Osteocyte (in vitro differentiated cells): ENCODE measurements at regions not wholly inside any gene's neighbourhood (a gene's known extent, or its start where the extent isn't known, plus 50 kb on each side); places are given as distances from the start of the nearest gene placed in this dataset.

Source experiments
- DNase-seq: peaks from one replicate; pipeline ENCODE4 v3.0.0; 2021; ENCODE audit warnings: mixed read lengths; ENCODE audit not compliant: unreplicated experiment; ENCODE audit errors: extremely low spot score
- H3K27ac Mint-ChIP-seq: one replicate; pipeline ENCODE4 v1.8.0; 2021; ENCODE audit warnings: mild to moderate bottlenecking, mixed read lengths; ENCODE audit not compliant: unreplicated experiment
- H3K27me3 Mint-ChIP-seq: one replicate; pipeline ENCODE4 v1.8.0; 2021; ENCODE audit warnings: mixed read lengths; ENCODE audit not compliant: unreplicated experiment
- H3K36me3 Mint-ChIP-seq: one replicate; pipeline ENCODE4 v1.8.0; 2021; ENCODE audit warnings: mixed read lengths; ENCODE audit not compliant: unreplicated experiment
- H3K4me1 Mint-ChIP-seq: one replicate; pipeline ENCODE4 v1.8.0; 2021; ENCODE audit warnings: mixed read lengths; ENCODE audit not compliant: unreplicated experiment
- H3K4me3 Mint-ChIP-seq: one replicate; pipeline ENCODE4 v1.8.0; 2021; ENCODE audit warnings: mild to moderate bottlenecking, moderate library complexity, mixed read lengths; ENCODE audit not compliant: unreplicated experiment
- H3K9me3 Mint-ChIP-seq: one replicate; pipeline ENCODE4 v1.8.0; 2021; ENCODE audit warnings: mixed read lengths; ENCODE audit not compliant: unreplicated experiment
- TF ChIP-seq, protein P1 (sequence below): fragments of 200-600 bp; sonication (generic); IDR thresholded peaks from 2 replicates; pipeline ENCODE4 v1.5.0; 2021; ENCODE audit warnings: antibody characterized with exemption, mild to moderate bottlenecking, moderate library complexity

DNA sequence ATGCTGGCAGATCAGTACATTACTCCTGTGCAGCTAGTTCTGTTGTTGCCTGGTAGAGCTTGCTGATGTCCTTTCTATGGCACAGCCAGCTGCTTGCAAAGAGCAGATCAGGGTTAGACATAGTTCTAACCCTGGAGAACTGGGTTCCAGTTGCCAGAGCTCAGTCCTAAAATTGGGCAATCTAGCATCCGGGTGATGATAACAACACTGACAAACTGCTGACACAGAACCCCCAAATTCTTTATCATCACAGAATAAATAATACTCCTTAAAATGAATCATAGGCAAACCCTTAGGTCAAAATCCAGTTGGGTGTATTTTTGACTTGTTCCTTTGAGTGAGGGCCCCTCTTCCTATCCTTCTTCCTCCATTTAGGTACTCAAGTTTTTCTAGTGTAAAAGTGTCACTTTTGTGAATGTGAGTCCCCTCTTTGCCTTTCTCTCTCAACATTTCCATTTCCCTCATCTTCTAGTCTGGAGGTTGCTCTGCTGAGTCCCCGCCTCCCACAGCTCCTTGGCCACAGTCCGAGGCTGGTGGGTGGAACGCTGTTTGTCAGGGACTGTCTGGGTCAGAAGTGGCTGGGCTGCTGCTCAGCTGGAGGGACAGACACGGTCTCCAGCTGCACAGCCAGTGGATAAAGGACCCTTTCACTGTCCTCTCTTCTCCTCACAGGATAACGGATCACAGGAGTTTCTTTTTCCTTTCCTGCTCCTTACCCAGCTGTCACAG, 93.6 kb upstream of the RASGEF1B start:
- DNase-seq: no peak
- TF ChIP-seq, protein P1, sequence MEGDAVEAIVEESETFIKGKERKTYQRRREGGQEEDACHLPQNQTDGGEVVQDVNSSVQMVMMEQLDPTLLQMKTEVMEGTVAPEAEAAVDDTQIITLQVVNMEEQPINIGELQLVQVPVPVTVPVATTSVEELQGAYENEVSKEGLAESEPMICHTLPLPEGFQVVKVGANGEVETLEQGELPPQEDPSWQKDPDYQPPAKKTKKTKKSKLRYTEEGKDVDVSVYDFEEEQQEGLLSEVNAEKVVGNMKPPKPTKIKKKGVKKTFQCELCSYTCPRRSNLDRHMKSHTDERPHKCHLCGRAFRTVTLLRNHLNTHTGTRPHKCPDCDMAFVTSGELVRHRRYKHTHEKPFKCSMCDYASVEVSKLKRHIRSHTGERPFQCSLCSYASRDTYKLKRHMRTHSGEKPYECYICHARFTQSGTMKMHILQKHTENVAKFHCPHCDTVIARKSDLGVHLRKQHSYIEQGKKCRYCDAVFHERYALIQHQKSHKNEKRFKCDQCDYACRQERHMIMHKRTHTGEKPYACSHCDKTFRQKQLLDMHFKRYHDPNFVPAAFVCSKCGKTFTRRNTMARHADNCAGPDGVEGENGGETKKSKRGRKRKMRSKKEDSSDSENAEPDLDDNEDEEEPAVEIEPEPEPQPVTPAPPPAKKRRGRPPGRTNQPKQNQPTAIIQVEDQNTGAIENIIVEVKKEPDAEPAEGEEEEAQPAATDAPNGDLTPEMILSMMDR: no peak
- H3K4me3 Mint-ChIP-seq: no peak overlapping the region
- H3K36me3 Mint-ChIP-seq: no peaks in the 10 kb centered on the region
- peaks cover 6% of the 10 kb centered on the region for H3K4me1 Mint-ChIP-seq
- no peak overlapping the region for H3K27ac Mint-ChIP-seq
- no peaks in the 10 kb centered on the region for H3K9me3 Mint-ChIP-seq
- peaks cover 7% of the 10 kb centered on the region for H3K27me3 Mint-ChIP-seq

DNA sequence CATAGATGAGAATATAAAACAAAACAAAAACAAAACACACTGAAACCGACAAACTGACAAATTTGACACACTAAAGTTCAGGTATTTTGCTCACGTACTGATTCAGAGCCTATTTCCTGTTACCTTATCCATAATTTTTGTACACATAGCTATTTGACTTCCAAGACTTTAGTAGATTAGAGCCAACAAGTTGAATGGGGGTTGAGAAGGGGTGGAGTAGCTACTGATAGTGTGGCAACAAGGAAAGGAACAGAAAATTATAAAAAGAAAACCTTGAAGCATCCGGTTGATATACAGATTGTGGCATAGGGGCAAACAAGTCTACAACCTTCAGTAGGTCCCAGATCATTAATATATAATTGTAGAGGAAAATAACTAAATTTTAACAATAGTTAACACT, 92.3 kb upstream of the RASGEF1B start:
- no peak overlapping the region for H3K4me3 Mint-ChIP-seq
- no peak overlapping the region for H3K27ac Mint-ChIP-seq
- DNase-seq: no peak
- peaks cover 7% of the 10 kb centered on the region for H3K27me3 Mint-ChIP-seq
- peaks cover 6% of the 10 kb centered on the region for H3K4me1 Mint-ChIP-seq
- no peaks in the 10 kb centered on the region for H3K9me3 Mint-ChIP-seq
- H3K36me3 Mint-ChIP-seq: no peaks in the 10 kb centered on the region
- TF ChIP-seq, protein P1: no peak

DNA sequence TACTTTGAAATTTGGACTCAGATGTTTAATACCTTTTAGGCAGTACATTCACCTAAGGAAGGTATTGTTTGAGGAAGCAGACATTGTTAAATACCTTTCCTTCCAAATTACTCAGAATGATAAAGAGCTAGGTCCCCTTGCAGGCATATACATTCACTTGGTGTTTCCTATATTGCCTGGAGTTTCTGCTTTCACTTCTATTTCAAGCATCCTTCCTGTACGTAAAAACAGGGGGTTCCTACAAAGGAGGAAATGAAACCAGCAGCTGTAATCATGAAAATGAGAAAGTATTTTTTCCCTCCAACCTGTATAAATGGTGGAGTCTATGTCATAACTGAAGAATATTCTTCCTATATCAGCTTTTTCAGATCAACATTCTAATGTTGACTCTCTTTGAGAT, 90.4 kb upstream of the RASGEF1B start:
- H3K4me3 Mint-ChIP-seq: no peak overlapping the region
- peaks cover 7% of the 10 kb centered on the region for H3K27me3 Mint-ChIP-seq
- no peaks in the 10 kb centered on the region for H3K9me3 Mint-ChIP-seq
- H3K36me3 Mint-ChIP-seq: no peaks in the 10 kb centered on the region
- TF ChIP-seq, protein P1: no peak
- no peak for DNase-seq
- H3K4me1 Mint-ChIP-seq: peaks cover 6% of the 10 kb centered on the region
- H3K27ac Mint-ChIP-seq: no peak overlapping the region

DNA sequence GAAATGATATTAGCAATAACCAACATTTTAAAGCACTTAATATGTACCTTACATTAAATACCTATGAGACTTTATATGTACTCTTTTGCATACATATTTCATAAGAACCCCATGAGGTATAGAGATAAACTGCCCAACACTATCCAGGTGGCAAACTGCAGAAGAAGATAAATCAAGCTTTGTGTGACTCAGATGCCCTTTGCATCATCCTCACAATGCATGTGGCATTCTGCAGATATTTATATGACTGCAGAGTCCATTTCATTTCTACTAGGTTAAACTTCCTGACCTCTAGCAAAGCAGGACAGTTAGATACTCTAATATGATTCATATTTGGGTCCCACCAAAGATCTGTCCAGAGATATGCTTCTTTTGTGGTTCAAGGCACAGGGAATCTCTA, 85.6 kb upstream of the RASGEF1B start:
- no peaks in the 10 kb centered on the region for H3K27me3 Mint-ChIP-seq
- no peaks in the 10 kb centered on the region for H3K9me3 Mint-ChIP-seq
- no peak overlapping the region for H3K4me3 Mint-ChIP-seq
- H3K36me3 Mint-ChIP-seq: no peaks in the 10 kb centered on the region
- TF ChIP-seq, protein P1: no peak
- H3K4me1 Mint-ChIP-seq: no peaks in the 10 kb centered on the region
- DNase-seq: no peak
- no peak overlapping the region for H3K27ac Mint-ChIP-seq

- Mint-ChIP-seq H3K4me3 (no peak overlapping the region), H3K27ac (no peak overlapping the region), H3K27me3 (no peaks in the 10 kb centered on the region), H3K36me3 (no peaks in the 10 kb centered on the region), H3K4me1 (no peaks in the 10 kb centered on the region), H3K9me3 (no peaks in the 10 kb centered on the region)
- no peak for DNase-seq
- TF ChIP-seq, protein P1: no peak
Measured at GRCh38 chr4:81555489-81555888, 83.8 kb upstream of the RASGEF1B start.
